Neural cell (in vitro differentiated cells): ENCODE measurements at regions not wholly inside any gene's neighbourhood (a gene's known extent, or its start where the extent isn't known, plus 50 kb on each side); places are given as distances from the start of the nearest gene placed in this dataset.

Experiments used
- CTCF ChIP-seq: fragments of 450-650 bp; IDR thresholded peaks from 2 replicates; pipeline ENCODE4 v1.5.1; 2014; ENCODE audit warnings: antibody characterized with exemption, mild to moderate bottlenecking, moderate library complexity; ENCODE audit not compliant: poor library complexity, severe bottlenecking
- EP300 ChIP-seq: fragments of 450-650 bp; conservative IDR thresholded peaks from 2 replicates; pipeline ENCODE4 v1.6.1; 2014; ENCODE audit warnings: antibody characterized with exemption, mild to moderate bottlenecking, moderate library complexity; ENCODE audit not compliant: poor library complexity, severe bottlenecking
- EZH2 ChIP-seq: fragments of 200-600, 300-800 bp; shearing (Covaris generic), sonication (generic); IDR thresholded peaks from 2 replicates; pipeline ENCODE4 v1.6.1; 2014; ENCODE audit warnings: antibody characterized with exemption, low read length, borderline replicate concordance, mild to moderate bottlenecking; ENCODE audit not compliant: insufficient read depth, poor library complexity, severe bottlenecking
- MXI1 ChIP-seq: fragments of 450-650 bp; conservative IDR thresholded peaks from 2 replicates; pipeline ENCODE4 v1.6.1; 2014; ENCODE audit warnings: antibody characterized with exemption, mild to moderate bottlenecking; ENCODE audit not compliant: poor library complexity, severe bottlenecking

- TF ChIP-seq CTCF (no peak), EZH2 (no peak), EP300 (no peak), MXI1 (no peak)
These were observed 625.2 kb upstream of the GBE1 start for GRCh38 chr3:82386647-82387046.
